ENCODE measurements at regions not wholly inside any gene's neighbourhood (a gene's known extent, or its start where the extent isn't known, plus 50 kb on each side); places are given as distances from the start of the nearest gene placed in this dataset.

GRCh38 chr16:59161679-59162078 lies 427.6 kb upstream of the GOT2 start:
- no peaks in the 10 kb centered on the region; the same call in 1 of the 2 replicates for H3K27me3 ChIP-seq (ENCODE audit: insufficient read depth, low read depth)
- no peak overlapping the region for H3K4me3 ChIP-seq
- no peak for DNase-seq
- no peak overlapping the region for H2AFZ ChIP-seq
- POLR2A ChIA-PET (ENCODE audit: unreplicated experiment): no interaction called here
- no peak overlapping the region for H3K27ac ChIP-seq
- no peaks in the 10 kb centered on the region for H3K4me1 ChIP-seq (replicated peaks; ENCODE audit: insufficient read depth)
- no peaks in the 10 kb centered on the region for H3K79me2 ChIP-seq (ENCODE audit: low read depth)
- no peaks in the 10 kb centered on the region for H3K36me3 ChIP-seq (ENCODE audit: low read depth)
- TF ChIP-seq CTCF (conservative IDR thresholded peaks at IDR 0.05) (no peak), EZH2 (IDR thresholded peaks at IDR 0.05; ENCODE audit: low read depth) (no peak)
- no peak overlapping the region for H3K4me2 ChIP-seq
- H3K9me2 ChIP-seq (ENCODE audit: insufficient read depth): no peaks in the 10 kb centered on the region; the same call in 1 of the 2 replicates
- CTCF ChIA-PET: no interaction called here
- no peaks in the 10 kb centered on the region for H4K20me1 ChIP-seq (ENCODE audit: insufficient read depth)
- H3K9me3 ChIP-seq (ENCODE audit: insufficient read depth, low read depth): no peaks in the 10 kb centered on the region
- intact Hi-C loops (cut with micrococcal nuclease; ENCODE audit: unreplicated experiment): no loop called here
- BruUV-seq (replicated peaks): no TSS peak
- no peaks in the 10 kb centered on the region for H3F3A ChIP-seq (ENCODE audit: insufficient read depth, low read depth)

GRCh38 chr16:59154295-59154694 lies 420.2 kb upstream of the GOT2 start:
- BruUV-seq (replicated peaks): no TSS peak
- TF ChIP-seq EZH2 (IDR thresholded peaks at IDR 0.05; ENCODE audit: low read depth): no peak
- POLR2A ChIA-PET (ENCODE audit: unreplicated experiment): no interaction called here

GRCh38 chr16:59148769-59149155 lies 414.6 kb upstream of the GOT2 start:
- intact Hi-C loops (cut with micrococcal nuclease; ENCODE audit: unreplicated experiment): no loop called here
- DNase-seq: no peak
- H3K27ac ChIP-seq: no peak overlapping the region
- no peak overlapping the region for H3K4me3 ChIP-seq
- H3K9me2 ChIP-seq (ENCODE audit: insufficient read depth): no peaks in the 10 kb centered on the region
- H3K27me3 ChIP-seq (ENCODE audit: insufficient read depth, low read depth): no peaks in the 10 kb centered on the region
- no peaks in the 10 kb centered on the region for H4K20me1 ChIP-seq (ENCODE audit: insufficient read depth)
- no peaks in the 10 kb centered on the region for H3F3A ChIP-seq (ENCODE audit: insufficient read depth, low read depth)
- BruUV-seq (replicated peaks): no TSS peak
- no peaks in the 10 kb centered on the region for H3K36me3 ChIP-seq (ENCODE audit: low read depth)
- no peak overlapping the region for H3K4me2 ChIP-seq
- TF ChIP-seq EZH2 (IDR thresholded peaks at IDR 0.05; ENCODE audit: low read depth) (no peak), CTCF (conservative IDR thresholded peaks at IDR 0.05) (no peak)
- ChIA-PET POLR2A (ENCODE audit: unreplicated experiment) (no interaction called here), CTCF (no interaction called here)
- H3K4me1 ChIP-seq (replicated peaks; ENCODE audit: insufficient read depth): no peaks in the 10 kb centered on the region
- no peaks in the 10 kb centered on the region for H3K9me3 ChIP-seq (ENCODE audit: insufficient read depth, low read depth)
- no peak overlapping the region for H2AFZ ChIP-seq
- no peaks in the 10 kb centered on the region for H3K79me2 ChIP-seq (ENCODE audit: low read depth)

More at GRCh38 chr16:59154295-59154694, 420.2 kb upstream of the GOT2 start:
- CTCF ChIA-PET: no interaction called here
- H4K20me1 ChIP-seq (ENCODE audit: insufficient read depth): no peaks in the 10 kb centered on the region
- H3K27ac ChIP-seq: no peak overlapping the region
- H2AFZ ChIP-seq: no peak overlapping the region
- H3F3A ChIP-seq (ENCODE audit: insufficient read depth, low read depth): no peaks in the 10 kb centered on the region
- DNase-seq: no peak
- no peaks in the 10 kb centered on the region for H3K79me2 ChIP-seq (ENCODE audit: low read depth)
- H3K4me3 ChIP-seq: no peak overlapping the region
- H3K4me2 ChIP-seq: no peak overlapping the region
- H3K4me1 ChIP-seq (replicated peaks; ENCODE audit: insufficient read depth): no peaks in the 10 kb centered on the region
- no peaks in the 10 kb centered on the region for H3K9me2 ChIP-seq (ENCODE audit: insufficient read depth)
- no peaks in the 10 kb centered on the region for H3K36me3 ChIP-seq (ENCODE audit: low read depth)
- intact Hi-C loops (cut with micrococcal nuclease; ENCODE audit: unreplicated experiment): no loop called here
- no peaks in the 10 kb centered on the region for H3K9me3 ChIP-seq (ENCODE audit: insufficient read depth, low read depth)
- H3K27me3 ChIP-seq (ENCODE audit: insufficient read depth, low read depth): no peaks in the 10 kb centered on the region

GRCh38 chr16:59148056-59148768 lies 414.1 kb upstream of the GOT2 start:
- no peaks in the 10 kb centered on the region for H3F3A ChIP-seq (ENCODE audit: insufficient read depth, low read depth)
- H3K4me3 ChIP-seq: no peak overlapping the region
- H3K79me2 ChIP-seq (ENCODE audit: low read depth): no peaks in the 10 kb centered on the region
- no TSS peak for BruUV-seq (replicated peaks)
- H4K20me1 ChIP-seq (ENCODE audit: insufficient read depth): no peaks in the 10 kb centered on the region
- H3K9me3 ChIP-seq (ENCODE audit: insufficient read depth, low read depth): no peaks in the 10 kb centered on the region
- POLR2A ChIA-PET (ENCODE audit: unreplicated experiment): no interaction called here
- CTCF ChIA-PET: no interaction called here
- H2AFZ ChIP-seq: no peak overlapping the region
- no peaks in the 10 kb centered on the region for H3K27me3 ChIP-seq (ENCODE audit: insufficient read depth, low read depth)
- H3K27ac ChIP-seq: no peak overlapping the region
- TF ChIP-seq CTCF (conservative IDR thresholded peaks at IDR 0.05) (no peak), EZH2 (IDR thresholded peaks at IDR 0.05; ENCODE audit: low read depth) (no peak)
- no peak for DNase-seq
- intact Hi-C loops (cut with micrococcal nuclease; ENCODE audit: unreplicated experiment): no loop called here
- H3K9me2 ChIP-seq (ENCODE audit: insufficient read depth): no peaks in the 10 kb centered on the region
- H3K36me3 ChIP-seq (ENCODE audit: low read depth): no peaks in the 10 kb centered on the region
- H3K4me2 ChIP-seq: no peak overlapping the region
- H3K4me1 ChIP-seq (replicated peaks; ENCODE audit: insufficient read depth): no peaks in the 10 kb centered on the region

All from PC-9 (cell line).